GM10266 (cell line): ENCODE measurements at regions not wholly inside any gene's neighbourhood (a gene's known extent, or its start where the extent isn't known, plus 50 kb on each side); places are given as distances from the start of the nearest gene placed in this dataset.

ENCODE experiments used
- DNase-seq: peaks from one replicate; pipeline ENCODE4 v3.0.0; 2012; ENCODE audit errors: extremely low spot score
- CTCF ChIP-seq: IDR thresholded peaks from 2 replicates; pipeline ENCODE4 v1.5.1; 2012; ENCODE audit warnings: mild to moderate bottlenecking, low read depth; ENCODE audit not compliant: control insufficient read depth, insufficient read depth; ENCODE audit errors: missing control alignments

GRCh38 chr14:22382955-22383354, 206.1 kb downstream of the DAD1 start:
- no peak for TF ChIP-seq CTCF

GRCh38 chr14:22382395-22382794, 206.6 kb downstream of the DAD1 start:
- no peak for DNase-seq
- no peak for TF ChIP-seq CTCF

More at GRCh38 chr14:22382955-22383354, 206.1 kb downstream of the DAD1 start:
- DNase-seq = no peak

- no peak for DNase-seq
- no peak for TF ChIP-seq CTCF
Measured at GRCh38 chr14:22381766-22382165, 207.3 kb downstream of the DAD1 start.

- no peak for DNase-seq
- no peak for TF ChIP-seq CTCF
Measured at GRCh38 chr14:22381408-22381760, 207.6 kb downstream of the DAD1 start.

- DNase-seq = no peak
Measured at GRCh38 chr14:22380571-22381407, 208.2 kb downstream of the DAD1 start.

GRCh38 chr14:22379727-22380126, 209.3 kb downstream of the DAD1 start:
- no peak for DNase-seq

More at GRCh38 chr14:22380571-22381407, 208.2 kb downstream of the DAD1 start:
- no peak for TF ChIP-seq CTCF

GRCh38 chr14:22378181-22378580, 210.8 kb downstream of the DAD1 start:
- no peak for DNase-seq
- no peak for TF ChIP-seq CTCF

More at GRCh38 chr14:22379727-22380126, 209.3 kb downstream of the DAD1 start:
- TF ChIP-seq CTCF = no peak
